HL-60/S4 treated with phorbol 12-myristate 13-acetate at 8.2 ng/mL for 4 days and 3 days (cell line): ENCODE measurements at regions not wholly inside any gene's neighbourhood (a gene's known extent, or its start where the extent isn't known, plus 50 kb on each side); places are given as distances from the start of the nearest gene placed in this dataset.
"Not testable (repeated sequence)": the region's sequence is repeated elsewhere in the genome, so short reads cannot be mapped to it uniquely, and the experiment has no call there.

Experiments
- in situ Hi-C: fragments of 300-500 bp; cut with MboI; formaldehyde crosslinking; loops from 2 replicates; pipeline ENCODE4 v1.15.0; 2022; ENCODE audit warnings: low sequenced_read_pairs

DNA sequence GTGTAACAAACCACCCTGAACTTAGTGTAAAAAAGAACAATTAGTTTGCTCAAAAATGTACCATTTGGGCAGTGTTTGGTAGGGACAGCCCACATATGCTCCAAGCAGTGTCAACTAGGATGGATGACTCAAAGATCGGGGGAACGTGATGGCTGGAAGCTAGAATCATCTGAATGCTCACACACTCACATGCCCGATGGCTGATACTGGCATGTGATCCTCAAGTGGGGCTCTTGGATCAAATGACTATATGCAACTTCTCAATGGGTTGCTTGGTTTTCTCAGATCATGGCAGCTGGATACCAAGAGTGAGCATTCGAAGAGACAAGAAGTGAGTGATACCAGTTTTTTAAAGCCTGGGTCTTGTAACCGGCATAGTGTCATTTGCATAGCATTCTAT is 335.9 kb upstream of the KCNMB2 start:
- in situ Hi-C loops: no loop called here

DNA sequence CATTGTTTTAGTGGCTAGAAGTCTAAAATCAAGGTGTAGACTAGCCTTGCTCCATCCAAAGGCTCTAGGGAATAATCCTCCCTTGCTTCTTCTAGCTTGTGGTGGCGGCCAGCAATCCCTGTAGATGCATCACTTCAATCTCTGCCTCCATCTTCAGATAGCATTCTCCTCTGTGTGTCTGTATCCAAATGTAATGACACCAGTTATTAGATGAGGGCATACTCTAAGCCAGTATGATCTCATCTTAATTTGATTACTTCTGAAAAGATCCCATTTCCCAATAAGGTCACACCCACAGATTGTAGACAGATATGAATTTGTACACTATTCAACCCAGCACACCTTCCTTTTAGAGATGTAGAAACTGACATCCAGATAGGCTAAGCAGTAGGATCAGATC is 334.5 kb upstream of the KCNMB2 start:
- in situ Hi-C loops: no loop called here

DNA sequence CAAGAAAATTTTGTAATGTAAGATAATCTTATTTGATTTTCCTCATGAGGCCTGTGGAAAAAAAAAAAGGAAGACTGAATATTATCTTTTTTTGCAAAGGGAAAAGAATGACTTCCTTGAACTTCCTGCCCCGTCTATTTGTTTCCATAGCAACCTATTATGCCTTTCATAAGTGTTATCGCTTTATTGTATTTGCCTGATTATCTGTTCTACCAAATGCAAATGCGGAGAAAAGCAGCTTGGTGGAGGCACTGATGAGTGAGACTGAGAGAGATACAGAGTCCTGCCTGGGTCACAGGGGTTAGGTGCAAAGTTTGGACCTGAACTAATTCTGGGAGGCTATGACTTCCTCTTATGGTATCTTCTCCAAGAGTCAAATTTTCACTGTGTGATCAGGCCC is 334.0 kb upstream of the KCNMB2 start:
- in situ Hi-C loops: no loop called here

DNA sequence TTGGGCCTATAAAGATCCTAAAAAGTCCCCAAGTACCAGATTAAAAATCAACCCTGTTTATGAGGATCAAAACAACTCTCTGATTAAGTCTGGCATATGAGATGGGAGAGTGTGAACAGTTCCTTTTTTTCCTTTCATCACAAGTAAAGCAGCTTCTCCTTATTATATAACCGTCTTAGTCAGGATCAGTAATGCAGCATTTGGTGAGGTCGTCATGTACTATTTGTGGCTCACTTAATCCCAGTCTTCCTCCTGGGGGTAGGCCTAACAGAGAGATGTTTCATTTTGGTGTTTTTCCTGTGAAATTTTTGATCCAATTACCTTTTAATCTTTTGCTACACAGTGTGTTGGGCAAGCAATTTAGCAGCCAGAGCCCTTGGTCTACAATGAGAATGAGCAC is 333.1 kb upstream of the KCNMB2 start:
- in situ Hi-C loops: no loop called here

DNA sequence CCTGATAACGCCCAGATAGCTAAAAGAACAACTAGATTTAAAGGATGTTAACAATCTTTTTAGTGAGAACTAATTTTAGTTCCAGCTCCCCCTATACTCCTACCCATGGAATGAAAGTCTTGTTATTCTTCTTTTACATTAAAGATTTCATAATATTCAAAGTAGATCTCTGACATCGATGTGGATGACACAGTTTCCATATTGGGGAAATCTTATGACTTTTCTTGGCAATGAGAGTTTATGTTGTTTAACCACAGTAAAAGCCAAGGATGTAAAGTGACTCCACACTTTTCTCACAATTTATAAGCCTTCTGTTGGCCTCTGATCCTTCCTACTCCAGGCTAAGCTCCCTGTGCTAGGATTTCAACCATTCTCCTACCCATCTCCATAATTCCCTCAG is 332.6 kb upstream of the KCNMB2 start:
- in situ Hi-C loops: no loop called here

DNA sequence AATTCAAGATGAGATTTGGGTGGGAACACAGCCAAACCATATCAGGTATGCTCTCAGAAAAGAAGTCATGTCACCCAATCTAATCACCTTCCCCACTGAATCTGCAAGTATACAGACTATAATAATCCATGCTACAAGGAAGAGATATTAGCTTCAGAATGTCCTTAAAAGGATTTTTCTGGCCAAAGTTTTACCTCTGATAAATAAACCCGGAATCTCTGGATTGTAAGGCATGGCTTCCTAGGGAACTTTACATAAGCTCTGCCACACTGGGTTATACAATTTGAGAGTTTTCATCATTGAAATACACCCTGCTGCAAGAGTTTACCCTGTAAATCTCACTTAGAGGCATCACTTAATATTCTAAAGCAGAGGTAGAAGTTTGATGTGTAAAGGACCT is 330.5 kb upstream of the KCNMB2 start:
- in situ Hi-C loops: no loop called here

DNA sequence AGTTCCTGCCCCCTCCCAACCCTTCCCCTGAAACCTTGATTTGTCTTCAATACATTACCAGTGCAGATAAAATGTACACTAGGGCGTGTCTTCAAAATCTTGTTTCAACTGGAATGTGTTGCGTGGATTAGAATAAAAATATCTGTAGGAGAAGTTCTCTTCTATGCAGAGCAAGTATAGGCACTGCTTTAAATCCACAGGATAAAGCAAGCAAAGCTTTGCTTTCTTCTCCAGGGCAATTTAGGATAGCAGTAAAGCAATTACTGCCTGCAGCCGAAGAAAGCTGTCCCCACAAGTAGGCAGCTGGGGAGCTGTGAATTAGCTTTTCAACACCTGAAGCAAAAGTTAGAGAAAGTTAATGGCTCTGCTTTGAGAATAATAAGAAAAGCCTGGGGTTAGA is 329.7 kb upstream of the KCNMB2 start:
- in situ Hi-C loops: no loop called here

DNA sequence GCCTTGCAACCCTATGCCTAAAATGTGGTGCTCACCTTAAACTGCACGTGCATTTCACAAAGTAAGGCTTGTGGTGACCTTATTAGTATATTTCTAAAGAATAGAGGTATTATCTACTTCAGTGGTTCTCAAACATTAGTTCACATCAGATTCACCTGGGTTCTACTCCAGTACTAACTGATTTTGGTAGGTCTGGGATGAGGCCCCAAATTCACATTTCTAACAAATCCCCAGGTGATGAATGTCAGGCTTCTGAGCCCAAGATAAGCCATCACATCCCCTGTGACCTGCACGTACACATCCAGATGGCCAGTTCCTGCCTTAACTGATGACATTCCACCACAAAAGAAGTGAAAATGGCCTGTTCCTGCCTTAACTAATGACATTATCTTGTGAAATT is 329.1 kb upstream of the KCNMB2 start:
- in situ Hi-C loops: not testable (repeated sequence)

DNA sequence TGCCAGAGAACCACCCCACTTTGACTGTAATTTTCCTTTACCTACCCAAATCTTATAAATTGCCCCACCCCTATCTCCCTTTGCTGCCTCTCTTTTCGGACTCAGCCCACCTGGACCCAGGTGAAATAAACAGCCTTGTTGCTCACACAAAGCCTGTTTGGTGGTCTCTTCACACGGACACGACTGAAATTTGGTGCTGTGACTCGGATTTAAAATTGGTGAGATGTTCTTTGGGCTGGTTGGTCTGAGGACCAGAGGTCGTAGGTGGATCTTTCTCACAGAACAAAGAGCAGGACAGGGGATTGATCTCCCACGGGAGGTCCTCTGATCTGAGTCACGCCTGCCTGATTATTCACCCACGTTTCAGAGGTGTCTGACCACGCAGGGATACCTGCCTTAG is 328.6 kb upstream of the KCNMB2 start:
- in situ Hi-C loops: not testable (repeated sequence)

DNA sequence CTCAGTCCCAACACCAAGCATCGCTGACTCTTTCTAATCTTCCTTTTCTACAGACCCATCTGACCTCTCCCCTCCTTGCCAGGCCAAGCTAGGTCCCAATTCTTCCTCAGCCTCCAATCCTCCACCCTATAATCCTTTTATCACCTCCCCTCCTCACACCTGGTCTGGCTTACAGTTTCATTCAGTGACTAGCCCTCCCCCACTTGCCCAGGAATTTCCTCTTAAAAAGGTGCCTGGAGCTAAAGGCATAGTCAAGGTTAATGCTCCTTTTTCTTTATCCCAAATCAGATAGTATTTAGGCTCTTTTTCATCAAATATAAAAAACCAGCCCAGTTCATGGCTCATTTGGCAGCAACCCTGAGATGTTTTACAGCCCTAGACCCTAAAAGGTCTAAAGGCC is 327.1 kb upstream of the KCNMB2 start:
- in situ Hi-C loops: not testable (repeated sequence)

DNA sequence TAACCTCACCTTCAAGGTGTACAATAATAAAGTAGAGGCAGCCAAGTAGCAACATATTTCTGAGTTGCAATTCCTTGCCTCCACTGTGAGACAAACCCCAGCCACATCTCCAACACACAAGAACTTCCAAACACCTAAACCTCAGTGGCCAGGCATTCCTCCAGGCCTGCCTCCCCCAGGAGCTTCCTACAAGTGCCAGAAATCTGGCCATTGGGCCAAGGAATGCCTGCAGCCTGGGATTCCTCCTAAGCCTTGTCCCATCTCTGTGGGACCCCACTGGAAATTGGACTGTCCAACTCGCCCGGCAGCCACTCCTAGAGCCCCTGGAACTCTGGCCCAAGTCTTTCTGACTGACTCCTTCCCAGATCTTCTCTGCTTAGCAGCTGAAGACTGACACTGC is 326.6 kb upstream of the KCNMB2 start:
- in situ Hi-C loops: not testable (repeated sequence)

DNA sequence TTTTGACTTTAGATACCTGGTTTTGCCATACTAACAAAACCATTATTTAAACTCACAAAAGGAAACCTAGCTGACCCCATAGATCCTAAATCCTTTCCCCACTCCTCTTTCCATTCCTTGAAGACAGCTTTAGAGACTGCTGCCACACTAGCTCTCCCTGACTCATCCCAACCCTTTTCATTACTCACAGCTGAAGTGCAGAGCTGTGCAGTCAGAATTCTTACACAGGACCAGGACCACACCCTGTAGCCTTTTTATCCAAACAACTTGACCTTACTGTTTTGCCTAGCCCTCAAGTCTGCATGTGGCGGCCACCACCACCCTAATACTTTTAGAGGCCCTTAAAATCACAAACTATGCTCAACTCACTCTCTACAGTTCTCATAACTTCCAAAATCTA is 325.1 kb upstream of the KCNMB2 start:
- in situ Hi-C loops: not testable (repeated sequence)

DNA sequence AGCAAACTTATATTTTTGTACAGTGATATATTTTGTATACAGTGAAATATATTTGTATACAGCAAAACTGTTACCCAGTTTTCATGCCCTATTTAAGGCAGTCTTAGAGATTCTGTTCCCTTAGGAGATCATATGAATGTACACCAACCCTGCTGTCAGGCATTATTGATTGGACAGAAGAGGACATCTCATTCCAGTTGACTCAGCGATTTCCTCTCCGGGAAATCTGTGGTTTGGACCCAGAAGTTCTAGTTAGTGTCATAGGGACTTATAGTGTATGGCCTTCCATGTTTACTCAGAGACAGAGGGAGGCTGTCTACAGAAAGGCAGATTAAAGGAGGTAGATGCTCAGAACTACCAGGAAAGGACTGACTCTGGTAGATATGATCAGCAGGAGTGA is 318.8 kb upstream of the KCNMB2 start:
- in situ Hi-C loops: no loop called here

DNA sequence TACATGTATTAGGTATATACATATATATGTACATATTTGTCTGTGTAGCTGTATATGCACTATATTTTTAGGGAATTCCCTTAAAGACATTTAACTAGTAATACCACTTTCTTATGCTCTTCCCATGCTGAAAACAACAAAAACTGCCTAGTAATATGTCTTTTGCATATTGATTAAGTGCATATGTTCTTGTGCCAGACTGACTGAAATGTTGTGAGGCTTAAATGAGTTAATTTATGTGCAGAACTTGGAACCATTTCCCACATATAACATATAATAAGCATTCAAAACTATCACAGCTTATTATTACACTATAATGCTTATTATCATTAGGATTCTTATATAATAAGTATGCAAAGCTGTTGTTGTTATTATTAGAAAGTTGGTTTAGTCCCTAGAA is 318.0 kb upstream of the KCNMB2 start:
- in situ Hi-C loops: no loop called here

DNA sequence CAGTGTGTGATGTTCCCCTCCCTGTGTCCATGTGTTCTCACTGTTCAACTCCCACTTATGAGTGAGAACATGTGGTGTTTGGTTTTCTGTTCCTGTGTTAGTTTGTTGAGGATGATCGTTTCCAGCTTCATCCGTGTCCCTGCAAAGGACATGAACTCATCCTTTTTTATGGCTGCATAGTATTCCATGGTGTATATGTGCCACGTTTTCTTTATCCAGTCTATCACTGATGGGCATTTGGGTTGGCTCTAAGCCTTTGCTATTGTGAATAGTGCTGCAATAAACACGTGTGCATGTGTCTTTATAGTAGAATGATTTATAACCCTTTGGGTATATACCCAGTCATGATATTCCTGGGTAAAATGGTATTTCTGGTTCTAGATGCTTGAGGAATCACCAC is 316.6 kb upstream of the KCNMB2 start:
- in situ Hi-C loops: not testable (repeated sequence)

DNA sequence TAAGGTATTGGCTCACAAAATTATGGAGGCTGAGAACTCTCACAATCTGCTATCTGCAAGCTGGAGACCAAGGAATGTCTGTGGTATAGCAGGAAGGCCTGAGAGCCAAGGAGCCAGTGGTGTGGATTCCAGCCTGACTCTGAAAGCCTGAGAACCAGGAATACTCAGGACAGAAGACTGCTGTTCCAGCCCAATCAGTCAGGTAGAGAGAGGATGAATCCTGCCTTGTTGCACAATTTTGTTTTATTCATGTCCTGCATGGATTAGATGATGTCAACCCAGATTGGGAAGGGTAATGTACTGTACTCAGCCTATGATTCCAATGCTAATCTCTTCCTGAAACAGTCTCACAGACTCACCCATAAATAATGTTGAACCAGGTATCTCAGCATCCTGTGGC is 312.4 kb upstream of the KCNMB2 start:
- in situ Hi-C loops: no loop called here

DNA sequence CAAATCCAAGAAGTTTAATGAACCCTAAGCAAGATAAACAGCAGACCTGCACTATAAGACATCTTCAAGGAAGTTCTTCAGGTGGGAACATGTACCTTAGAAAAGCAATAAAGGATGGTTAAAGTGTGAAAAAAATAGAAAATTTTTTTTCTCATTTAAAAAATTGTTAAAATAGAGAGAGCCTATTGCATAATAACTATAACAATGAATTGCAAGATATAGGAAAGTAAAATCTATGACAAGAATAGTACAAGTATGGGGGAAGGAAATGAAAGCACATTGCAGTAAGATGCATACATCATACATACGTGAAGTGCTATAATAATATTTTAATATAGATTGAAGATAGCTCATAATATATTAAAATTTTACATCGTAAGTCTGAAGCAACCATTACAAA is 310.1 kb upstream of the KCNMB2 start:
- in situ Hi-C loops: no loop called here

DNA sequence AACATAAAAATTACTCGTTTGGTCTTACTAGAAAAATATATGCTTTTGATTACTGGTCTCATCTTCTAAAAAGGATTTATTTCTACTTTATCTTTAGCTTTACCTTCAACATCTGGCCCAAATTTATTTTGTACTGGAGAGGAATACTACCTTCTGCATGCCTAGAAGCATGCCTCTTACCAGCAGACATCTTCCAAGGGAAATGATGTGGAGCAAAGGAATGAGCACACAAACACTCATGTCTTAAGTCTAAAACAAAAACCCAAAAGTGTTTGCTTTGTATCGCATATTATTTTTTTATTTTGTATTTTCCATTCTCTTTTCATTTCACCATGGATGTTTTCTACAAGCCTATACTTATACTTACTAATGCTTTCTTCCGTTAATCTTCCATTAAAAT is 304.6 kb upstream of the KCNMB2 start:
- in situ Hi-C loops: no loop called here

DNA sequence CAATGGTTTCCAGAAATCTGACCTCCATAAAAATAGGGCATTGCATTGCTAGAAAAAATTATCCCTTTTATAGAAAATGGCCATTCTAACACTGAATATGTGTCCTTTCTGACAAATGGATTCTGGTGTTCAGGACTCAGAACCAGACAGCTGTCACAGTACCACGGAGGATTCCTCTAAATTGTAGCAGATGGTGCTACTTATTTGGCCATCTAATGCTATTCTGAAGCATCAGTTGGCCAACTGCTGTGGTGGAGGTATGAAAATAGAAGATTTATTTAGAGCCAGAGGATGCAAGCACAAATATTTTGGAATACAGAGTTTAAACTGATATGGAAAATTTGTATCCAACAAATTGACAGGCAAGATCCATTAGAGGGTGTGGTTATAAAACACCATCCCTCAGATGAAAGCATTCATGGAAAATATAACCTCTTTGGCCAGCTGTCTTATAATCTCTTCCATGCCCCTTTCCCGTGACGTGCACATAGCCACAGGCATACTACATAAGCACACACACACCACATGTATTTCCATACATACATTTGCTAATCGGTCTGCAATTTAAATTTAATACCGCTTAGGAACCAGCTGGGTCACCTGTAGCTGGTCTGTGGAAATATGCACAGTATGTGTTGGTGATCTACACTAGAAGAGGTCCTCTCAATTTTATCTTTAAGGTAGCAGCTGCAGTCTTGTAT is 302.7 kb upstream of the KCNMB2 start:
- in situ Hi-C loops: no loop called here

DNA sequence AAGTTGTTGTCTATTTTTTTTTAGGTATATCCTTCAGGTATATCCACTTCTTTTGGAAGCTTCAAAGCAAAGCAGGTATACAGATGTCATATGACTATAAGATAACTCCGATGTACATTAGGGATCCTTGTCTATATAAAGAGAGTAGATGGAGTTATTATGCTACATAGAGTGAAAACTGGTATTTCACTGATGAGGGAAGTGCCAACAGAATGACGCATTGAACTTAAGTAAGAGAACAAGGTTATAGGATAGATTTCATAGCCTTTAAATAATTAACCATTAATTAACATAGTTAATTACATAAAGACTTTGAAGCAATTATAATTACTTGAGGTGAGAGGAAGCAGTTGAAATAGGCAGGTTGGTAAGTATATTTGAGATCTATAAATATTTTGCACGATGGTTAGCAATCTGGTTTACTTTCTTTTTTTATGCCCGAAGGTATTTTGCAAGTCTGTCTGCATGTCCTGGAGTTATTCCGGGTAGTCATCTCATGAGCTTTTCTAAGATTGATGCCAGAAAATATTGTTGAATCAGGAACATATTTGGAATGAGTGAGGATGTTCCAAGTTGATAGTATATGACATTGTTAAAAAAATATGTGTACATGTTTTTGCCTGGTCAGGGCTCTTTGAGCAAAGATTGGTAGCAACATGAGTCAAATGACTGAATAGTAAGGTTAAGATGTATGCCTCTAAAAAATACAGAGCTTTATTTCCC is 299.5 kb upstream of the KCNMB2 start:
- in situ Hi-C loops: no loop called here

DNA sequence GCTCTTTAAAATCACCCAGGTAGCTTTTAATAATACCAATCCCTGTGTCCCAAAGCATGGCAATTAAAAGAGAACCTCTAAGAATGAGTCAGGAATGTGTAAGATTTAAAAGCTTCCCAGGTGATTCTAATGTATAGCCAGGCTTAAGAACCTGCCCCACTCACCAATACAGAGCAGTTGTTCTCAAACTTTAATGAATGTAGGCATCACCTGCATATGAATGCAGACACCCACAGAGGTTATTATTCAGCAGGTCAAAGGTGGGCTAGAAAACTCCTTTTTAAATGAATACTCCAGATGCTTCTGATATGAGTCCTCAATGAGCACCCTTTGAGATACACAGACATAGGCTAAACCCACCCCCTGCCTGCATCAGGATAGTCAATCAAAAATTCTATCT is 298.1 kb upstream of the KCNMB2 start:
- in situ Hi-C loops: no loop called here

DNA sequence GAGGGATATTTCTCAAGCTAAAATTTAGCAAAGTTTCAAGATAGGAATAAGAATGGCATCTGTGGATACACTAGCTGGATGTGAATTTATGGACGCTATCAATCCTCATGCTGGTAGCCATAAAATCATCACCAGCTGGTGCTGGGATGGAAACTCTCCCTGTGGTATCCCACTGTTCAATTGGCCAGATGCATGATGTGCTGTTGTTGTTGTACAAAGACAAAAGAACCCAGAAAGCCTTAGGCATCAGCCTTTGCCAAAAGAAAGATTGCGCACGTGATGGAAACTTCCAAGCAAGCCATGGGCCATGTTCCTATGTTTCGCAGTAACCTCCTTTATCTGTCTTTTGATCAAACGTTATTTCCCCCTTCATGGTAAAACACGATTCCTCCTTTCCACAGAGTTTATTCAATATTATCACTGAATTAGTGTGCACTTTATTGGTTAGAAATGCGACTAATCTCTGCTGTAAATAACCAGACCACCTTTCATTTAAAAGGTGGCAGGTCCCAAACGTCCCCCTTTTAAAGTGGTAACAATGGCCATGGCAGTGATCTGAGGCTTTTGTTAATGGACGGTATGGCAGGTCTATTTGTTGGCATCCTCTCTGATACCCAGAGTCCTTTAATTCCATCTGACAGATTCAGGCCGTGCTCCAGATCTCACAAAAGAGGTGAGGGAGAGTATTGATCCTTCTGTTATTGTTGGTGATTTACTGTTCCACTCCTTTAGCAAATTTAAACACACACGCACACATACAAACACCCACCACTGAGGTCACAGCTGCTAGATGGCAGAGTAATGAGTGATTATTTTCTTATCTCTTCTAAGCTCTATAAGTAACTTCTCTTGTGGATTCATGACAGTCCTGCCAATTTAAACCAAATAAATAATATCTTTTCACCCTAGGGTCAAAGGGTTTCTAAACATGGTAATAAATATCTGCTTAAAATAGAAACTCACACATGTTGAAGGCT is 291.2 kb upstream of the KCNMB2 start:
- in situ Hi-C loops: no loop called here
